HG03159 (cell line): ENCODE measurements at regions not wholly inside any gene's neighbourhood (a gene's known extent, or its start where the extent isn't known, plus 50 kb on each side); places are given as distances from the start of the nearest gene placed in this dataset.
A peak's percentile ranks its signal among the peaks of the same experiment; 100 is the strongest.
"Not testable (repeated sequence)": the region's sequence is repeated elsewhere in the genome, so short reads cannot be mapped to it uniquely, and the experiment has no call there.

Experiments
- ATAC-seq: cut with Tn5 transposase; IDR thresholded peaks from one replicate; pipeline ENCODE4 v1.9.1; 2021; ENCODE audit warnings: mild to moderate bottlenecking, moderate library complexity; ENCODE audit not compliant: unreplicated experiment

DNA sequence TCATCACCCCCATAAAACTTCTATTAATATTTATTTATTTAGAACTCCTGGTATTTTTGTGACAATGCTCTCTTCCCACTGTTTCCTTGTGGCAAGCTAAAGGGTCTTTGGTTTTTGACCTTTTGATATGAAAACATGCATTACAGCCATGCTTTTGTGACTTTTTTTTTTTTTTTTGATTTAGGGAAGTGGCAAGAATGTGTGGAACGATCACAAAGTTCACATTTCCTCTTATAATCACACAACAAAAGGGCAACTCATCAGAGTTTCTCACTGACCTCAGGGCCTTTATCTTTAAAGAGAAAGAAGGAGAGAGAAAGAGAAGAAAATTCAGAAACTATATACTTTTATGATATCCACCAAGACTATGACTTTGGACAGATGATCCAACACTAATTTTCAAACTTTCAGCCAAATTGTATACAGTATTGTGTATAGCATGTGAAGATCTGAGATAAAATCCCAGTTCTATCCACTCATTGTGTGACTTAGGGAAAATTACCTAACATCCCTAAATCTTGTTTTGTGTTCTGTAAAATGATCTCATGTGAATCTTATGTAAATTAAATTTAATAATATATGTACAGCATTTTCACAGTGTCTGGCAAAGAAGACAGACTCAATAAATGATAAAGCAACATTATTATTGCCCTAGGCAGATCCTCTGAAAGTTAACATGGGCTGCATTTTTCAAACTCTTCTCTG, 106.8 kb upstream of the MARCKS start:
- ATAC-seq = no peak

DNA sequence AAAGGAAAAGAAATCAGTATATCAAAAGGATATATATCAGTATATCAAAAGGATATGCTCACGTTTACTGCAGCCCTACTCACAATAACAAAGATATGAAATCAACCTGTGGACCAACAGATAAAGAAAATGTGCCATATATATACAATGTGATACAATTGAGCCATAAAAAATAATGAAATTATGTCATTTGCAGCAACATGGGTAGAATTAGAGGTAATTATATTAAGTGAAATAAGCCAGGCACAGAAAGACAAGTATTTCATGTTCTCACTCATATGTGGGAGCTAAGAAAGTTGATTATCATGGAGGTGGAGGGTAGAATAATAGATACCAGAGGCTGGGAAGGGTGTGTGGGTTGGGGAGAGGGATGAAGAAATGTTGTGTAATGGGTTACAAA, 102.9 kb upstream of the MARCKS start:
- ATAC-seq = no peak

DNA sequence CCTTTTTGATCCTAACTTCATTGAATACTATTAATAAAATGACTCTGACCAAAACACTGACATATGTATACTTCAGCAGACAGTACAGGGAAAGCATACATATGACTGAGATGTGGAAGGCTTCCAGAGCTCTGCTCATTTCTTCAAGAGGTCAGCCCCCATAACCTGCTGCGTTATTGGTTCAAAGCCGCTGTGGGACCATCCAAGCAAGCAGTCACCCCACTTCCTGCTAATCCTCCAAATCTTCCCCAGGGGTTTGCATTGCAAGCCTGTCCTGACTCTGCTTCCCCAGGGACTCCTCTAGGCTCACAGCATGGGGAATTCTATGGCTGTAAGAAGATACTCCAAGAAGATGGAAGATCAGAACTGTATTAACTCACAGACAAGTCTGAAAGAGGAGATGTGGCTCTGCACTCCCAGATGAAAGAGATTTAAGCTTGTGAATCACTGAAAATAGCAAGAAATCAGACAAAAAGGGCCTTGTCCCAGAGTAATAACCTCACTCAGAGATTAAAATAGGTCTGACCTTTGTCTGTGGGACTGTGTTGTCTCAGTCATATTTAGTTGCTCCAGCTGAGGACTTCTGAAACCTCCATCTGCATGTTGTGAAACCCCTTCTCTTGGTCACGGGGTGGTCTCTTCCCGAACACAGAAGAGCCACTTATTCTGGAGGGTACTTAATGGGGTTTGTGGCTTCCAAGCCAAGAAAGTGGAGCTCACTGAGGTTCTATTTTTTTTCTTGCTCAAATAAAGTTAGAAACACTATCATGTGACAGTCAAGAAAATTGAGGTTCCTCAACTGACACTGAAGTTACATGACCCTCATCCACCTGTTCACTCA, 101.5 kb upstream of the MARCKS start:
- peak; percentile 80 for ATAC-seq

DNA sequence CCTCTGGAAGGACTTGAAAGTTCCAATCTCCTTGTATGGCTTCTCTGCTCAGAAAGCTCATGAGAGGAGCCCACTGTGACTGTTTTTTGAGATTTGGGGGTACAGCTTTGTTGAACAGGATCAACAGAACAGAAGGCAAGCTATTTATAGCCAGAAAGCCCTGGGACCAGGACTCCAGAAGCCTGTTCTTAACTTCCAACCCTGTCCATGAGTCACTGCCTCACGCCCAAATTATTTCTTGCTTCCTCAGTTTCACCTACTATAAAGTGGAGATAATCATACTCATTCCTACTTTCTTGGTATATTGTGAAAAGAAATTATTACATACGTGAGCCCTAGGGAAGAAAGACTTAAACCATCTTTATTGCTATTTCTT, 100.9 kb upstream of the MARCKS start:
- no peak for ATAC-seq

DNA sequence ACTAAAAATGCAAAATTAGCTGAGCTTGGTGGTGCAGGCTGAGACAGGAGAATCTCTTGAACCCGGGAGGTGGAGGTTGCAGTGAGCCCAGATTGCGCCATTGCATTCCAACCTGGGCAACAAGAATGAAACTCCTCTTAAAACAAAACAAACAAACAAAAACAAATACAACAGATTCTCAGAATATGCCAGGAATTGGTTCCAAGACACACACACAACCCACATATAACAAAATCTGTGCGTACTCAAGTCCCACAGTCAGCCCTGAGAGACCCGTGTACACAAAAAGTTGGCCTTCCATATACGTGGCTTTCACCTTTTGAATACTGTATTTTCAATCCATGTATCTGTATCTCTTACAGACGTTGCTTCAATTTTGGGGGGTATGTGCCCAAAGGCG, 98.9 kb upstream of the MARCKS start:
- no peak for ATAC-seq

DNA sequence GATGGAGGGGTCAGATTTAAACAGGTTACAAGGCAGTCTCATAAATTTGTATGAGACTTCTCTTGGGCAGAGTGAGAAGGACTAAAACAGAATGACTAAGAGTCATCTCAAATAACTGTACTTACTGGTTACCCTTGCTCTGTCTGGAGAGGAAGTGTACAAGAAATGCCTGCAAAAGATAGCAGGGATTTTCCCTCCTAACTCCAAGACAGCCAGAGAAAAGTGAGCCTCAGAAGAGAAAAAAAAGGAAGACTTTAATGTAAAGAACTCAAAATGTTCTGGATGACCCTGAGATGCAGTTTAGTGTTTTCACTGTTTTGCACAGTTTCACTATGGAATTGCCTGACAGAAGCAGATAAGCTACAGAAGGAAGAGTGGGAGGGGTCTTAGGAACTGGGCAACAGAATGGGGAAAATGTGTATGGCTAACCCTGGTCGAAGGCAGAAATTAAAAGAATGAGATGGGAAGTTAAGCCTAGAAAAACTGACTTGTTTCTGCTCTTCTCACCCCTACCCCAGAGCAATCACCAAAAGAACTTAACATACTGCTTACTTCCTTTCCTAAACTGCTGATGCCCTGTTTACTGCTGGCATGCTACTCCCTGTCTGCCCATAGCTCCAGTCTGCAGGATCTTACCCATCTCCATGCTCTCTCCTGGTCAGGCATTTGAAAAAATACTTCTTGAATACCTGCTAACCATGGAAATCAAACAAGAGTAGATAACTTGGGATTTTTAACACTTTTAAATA, 98.1 kb upstream of the MARCKS start:
- ATAC-seq = no peak

DNA sequence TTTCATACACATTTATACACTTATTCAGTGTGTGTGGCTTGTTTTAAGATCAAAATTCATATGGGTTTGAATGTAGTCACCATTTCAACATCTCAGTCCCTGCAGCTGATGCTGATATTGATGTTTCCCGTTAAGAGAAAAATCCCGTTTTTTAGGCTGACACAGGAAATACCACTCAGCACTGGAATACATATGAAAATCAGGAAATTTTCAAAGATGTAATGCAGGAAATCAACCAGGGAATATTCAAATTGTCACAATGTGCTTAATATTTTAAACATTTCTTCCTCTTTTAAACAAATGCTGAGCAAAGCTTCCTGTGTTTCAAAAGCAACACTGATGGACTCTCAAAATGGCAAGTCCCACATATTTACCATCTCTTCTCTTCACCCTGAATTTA, 94.5 kb upstream of the MARCKS start:
- no peak for ATAC-seq

DNA sequence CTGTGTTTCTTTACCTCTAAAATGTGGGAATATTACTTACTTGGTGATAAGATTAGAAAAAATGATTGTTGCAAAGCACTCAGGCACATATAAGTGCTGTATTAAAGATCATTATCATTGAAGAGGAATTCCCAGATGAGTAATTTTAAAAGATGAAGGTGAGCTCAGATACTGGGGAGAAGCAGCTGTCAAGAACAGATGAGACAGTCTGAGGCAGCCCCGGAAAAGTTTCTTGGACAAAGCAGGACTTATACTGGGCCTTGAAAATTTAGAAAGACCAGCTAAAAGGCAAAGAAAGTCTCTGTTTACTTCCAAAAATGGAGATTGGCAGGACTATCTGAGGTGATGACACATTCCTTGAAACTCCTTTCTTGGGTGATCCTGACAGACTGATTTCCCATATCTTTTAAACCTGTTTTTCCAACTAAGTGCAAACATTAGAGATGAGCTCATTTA, 93.8 kb upstream of the MARCKS start:
- ATAC-seq = no peak

DNA sequence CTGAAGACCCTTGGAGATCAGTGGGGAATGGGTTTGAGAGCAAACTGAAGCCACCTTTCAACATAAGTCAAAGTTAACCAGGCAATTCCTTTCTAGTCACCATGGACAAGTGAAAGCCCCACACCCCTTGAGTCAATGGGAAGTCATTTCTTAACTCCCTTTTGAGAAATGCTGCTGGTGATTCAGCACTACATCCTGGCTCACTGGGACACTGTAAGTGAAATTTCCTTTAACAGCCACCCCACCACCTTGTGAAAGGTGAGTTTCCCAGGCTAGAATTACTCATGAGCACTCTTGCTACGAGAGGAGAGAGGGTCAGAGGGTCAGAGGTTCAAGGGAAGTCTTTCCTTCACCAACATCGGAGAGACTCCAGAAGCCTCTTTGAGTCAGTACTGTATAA, 93.3 kb upstream of the MARCKS start:
- ATAC-seq = no peak

DNA sequence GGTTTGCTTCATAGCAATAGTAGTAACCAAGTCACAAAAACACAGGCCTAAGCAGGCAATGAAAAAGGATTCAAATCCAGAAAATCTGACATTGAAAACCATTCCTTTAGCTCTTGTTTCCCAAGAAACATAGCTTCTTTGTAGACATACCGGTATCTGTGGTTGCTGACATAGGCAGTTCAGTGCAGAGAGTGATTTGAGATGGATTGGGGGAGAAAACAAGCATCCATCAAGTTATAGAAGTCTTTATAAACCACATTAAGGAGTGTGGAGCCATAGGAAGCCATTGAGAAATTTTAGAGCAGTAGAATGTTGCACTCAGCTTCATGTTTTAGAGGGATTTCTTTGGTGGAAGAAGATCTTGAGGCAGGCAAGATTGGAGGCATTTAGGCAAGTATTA, 91.2 kb upstream of the MARCKS start:
- no peak for ATAC-seq

DNA sequence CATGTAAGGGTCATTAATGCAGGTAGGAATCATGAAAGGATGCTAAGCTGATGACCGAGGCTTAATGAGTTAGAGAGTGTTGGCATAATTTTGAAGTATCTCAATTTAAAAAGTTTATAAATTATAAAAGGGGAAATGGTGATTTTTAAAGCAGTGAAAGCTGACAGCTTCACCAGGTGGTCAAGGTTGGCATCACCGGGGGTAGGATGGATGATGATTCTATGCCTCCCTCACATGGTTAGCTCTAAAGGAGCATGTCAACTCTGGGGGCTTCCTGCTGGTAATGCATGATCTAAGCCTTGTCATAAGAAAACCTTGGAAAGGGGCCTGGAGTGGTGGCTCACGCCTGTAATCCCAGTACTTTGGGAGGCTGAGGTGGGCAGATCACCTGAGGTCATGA, 89.2 kb upstream of the MARCKS start:
- no peak for ATAC-seq

DNA sequence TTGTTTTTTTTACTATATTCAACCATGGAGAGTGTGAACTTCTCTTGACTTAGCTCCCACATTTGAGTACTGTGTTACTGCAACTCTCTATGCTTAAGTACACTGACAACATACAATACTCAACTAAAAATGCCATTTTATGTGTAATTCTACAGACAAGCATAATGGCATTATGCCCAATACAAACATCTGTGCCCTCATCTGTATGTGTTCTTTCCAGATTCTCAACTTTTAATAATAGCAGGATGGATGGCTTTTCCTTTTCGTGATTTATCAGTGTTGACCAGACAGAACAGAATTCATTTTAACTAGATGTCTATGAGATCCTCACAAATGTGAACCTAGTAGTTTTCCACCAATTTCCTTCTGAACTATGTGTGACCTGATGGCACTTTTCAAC, 84.2 kb upstream of the MARCKS start:
- no peak for ATAC-seq

DNA sequence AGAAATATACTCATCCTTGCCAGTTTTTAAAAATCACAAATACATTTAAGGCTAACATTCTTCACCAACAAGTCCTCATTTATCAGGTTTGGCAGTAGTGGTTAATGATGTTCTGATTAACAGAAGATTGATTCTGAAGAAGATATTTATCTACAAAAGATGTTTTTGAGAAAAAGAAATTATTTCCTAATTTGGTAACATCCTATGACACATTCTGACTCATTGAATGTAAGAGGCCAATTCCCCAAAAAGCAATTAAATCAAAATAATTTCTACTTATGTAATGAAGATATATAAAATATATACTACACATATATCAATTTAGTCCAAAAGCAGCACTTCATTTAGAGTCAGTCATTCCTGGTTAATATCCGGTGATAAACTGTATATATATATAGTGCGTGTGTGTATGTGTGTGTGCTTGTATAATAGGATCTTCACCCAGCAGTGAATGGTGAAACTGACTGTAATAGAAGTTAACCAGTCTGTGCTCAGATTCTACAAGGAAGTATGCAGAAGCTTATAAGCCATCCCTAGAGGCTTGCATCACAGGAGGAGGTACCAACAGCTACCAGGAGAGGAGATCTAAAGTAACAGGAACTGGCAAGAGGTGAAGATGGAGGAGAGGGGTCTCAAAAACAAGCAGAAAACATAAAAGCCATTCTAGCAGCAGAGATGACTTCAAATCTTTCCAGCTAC, 82.9 kb upstream of the MARCKS start:
- ATAC-seq = no peak

DNA sequence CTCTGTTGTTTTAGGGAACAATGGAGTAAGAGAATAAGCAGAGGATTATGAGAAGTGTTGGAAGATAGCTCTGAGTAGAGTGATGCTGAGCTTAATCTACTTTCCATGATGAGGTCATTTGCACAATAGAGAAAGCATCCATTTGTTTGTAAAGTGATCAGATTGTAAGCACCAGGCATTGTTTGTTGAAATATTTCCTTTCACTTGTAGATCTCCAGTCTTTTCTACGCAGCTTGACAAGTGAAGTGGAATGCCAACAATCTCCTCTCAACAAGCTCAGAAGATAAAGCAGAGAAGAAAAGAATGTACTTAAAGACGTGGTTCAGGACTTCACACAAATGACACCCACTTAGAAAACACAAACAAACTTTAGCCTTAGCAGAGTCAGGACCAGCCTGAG, 80.1 kb upstream of the MARCKS start:
- ATAC-seq = no peak

DNA sequence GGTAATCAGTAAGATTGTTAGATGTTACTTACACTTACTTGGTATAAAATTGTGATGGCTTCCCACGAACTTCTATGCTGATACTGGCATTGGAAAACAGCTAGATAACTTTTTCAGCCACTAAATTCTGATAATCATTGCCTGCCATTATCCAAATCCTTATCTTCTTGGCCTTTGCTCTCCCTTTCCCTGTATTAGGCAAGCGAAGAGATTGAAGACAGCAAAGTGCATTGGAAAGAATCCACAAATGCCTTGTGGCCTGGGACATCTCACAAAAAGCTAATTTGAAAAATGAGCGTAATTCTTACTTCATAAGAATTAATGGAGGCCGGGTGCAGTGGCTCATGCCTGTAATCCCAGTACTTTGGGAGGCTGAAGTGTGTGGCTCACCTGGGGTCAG, 79.5 kb upstream of the MARCKS start:
- no peak for ATAC-seq

DNA sequence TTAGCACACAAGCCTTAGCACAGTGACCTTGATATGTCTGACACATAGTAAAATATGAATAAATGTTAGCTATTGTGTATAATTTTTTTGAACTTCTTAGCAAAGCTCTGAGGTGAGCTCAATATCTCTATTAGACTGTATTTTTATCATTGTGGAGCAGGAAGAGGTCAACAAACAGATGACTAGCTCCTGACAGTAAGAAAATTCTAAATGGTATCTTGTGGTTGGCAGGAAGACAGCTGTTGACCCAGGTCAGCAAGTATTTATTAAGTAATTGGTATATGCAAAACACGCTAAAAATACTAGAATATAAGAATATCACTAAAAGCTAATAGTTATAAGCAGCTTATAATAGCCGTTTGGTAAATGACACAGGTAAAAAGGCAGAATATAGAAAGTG, 77.5 kb upstream of the MARCKS start:
- ATAC-seq = peak; percentile 48

DNA sequence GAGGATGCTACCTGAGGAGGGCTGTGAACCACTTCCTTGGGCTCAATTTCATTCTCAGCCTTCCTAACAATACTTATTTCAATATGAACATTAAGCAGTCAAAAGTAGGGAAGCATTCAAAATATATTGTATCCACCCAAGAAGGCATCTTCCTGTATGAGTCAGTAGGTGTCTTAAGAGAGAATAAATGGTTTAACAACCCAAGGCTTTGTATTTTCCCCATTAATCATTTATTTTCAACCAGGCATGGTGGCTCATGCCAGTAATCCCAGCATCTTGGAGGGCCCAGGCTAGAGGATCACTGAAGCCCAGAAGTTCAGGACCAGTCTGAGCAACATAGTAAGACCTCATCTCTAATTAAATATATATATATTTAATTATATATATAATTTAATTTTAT, 74.5 kb upstream of the MARCKS start:
- no peak for ATAC-seq

DNA sequence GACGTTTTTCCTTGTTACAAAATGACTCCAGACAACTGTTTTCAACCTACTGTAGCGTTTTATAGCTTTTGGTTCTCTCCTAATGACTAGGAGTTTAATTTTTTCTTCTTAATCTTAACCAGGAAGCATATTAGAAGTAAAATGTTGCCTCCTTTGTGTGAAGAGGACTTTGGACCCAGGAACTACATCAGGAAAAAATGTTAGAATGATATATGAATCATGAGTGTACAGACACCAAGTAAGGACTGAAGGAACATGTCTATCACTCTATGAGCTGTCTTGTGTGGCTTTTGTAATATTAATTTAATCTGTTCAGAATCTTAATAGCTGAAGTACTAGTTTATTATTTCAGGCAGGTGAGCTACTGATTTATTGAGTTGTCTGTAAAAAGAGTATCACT, 71.0 kb upstream of the MARCKS start:
- ATAC-seq = no peak

DNA sequence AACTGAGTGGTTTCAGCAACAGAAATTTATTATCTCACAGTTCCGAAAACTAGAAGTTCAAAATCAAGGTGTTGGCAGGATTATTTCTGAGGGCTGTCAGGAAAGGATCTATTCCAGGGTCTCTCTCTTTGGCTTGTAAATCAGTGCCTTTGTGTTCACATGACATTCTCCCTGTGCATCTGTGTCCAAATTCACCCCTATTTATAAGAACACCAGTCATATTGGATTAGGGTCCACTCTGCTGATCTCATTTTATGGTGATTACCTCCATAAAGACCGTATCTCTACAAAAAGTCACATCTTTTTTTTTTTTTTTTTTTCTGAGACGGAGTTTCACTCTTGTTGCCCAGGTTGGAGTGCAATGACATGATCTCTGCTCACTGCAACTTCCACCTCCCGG, 68.6 kb upstream of the MARCKS start:
- ATAC-seq = no peak

DNA sequence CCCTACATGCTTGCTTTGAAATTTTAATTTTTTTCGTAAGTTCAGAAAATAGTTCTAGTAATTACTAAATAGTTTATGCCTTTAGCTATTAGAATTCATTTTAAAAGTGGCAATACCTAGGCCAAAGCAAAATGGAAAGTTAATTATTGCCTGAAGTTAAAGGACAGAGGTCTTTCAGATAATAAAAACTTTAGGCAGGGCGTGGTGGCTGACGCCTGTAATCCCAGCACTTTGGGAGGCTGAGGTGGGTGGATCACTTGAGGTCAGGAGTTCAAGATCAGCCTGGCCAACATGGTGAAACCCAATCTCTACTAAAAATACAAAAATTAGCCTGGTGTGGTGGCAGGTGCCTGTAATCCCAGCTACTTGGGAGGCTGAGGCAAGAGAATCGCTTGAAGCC, 65.9 kb upstream of the MARCKS start:
- ATAC-seq = not testable (repeated sequence)

DNA sequence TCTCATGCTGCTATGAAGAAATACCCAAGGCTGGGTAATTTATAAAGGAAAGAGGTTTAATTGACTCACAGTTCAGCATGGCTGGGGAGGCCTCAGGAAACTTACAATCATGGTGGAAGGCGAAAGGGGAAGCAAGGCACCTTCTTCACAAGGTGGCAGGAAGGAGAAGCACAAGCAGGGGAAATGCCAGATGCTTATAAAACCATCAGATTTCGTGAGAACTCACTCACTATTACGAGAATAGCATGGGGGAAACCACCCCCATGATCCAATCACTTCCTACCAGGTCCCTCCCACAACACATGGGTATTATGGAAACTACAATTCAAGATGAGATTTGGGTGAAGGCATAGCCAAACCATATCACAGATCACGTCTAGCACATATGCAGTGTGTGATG, 61.8 kb upstream of the MARCKS start:
- not testable (repeated sequence) for ATAC-seq
